Mesendoderm (in vitro differentiated cells): ENCODE measurements at regions not wholly inside any gene's neighbourhood (a gene's known extent, or its start where the extent isn't known, plus 50 kb on each side); places are given as distances from the start of the nearest gene placed in this dataset.
"Not testable (repeated sequence)": the region's sequence is repeated elsewhere in the genome, so short reads cannot be mapped to it uniquely, and the experiment has no call there.

ENCODE experiments used
- DNase-seq: peaks from one replicate; pipeline ENCODE4 v3.0.0; 2013
- H2AK5ac ChIP-seq: 2 replicates; pipeline ENCODE4 v1.6.1; 2013; ENCODE audit warnings: low read length, inconsistent platforms
- H2BK120ac ChIP-seq: 2 replicates; pipeline ENCODE4 v1.6.1; 2013; ENCODE audit warnings: low read depth, mild to moderate bottlenecking, low read length, moderate library complexity, mixed read lengths
- H2BK15ac ChIP-seq: replicated peaks from 2 replicates; pipeline ENCODE4 v1.6.1; 2013; ENCODE audit warnings: low read depth, mild to moderate bottlenecking, moderate library complexity
- H2BK5ac ChIP-seq: 2 replicates; pipeline ENCODE4 v1.6.1; 2013; ENCODE audit warnings: low read length, inconsistent platforms
- H3K18ac ChIP-seq: 2 replicates; pipeline ENCODE4 v1.6.1; 2013; ENCODE audit warnings: mild to moderate bottlenecking, low read length, mixed read lengths
- H3K23ac ChIP-seq: one replicate; pipeline ENCODE4 v1.6.1; 2013; ENCODE audit warnings: low read length
- H3K27ac ChIP-seq: 2 replicates; pipeline ENCODE4 v1.5.1; 2013; ENCODE audit warnings: low read depth, mild to moderate bottlenecking, inconsistent platforms, low read length, moderate library complexity
- H3K27me3 ChIP-seq: 2 replicates; pipeline ENCODE4 v1.6.1; 2013; ENCODE audit warnings: low read length, control low read depth, mild to moderate bottlenecking, inconsistent platforms; ENCODE audit not compliant: insufficient read depth, poor library complexity
- H3K36me3 ChIP-seq: 2 replicates; pipeline ENCODE4 v1.6.1; 2013; ENCODE audit warnings: low read length, inconsistent platforms; ENCODE audit not compliant: control insufficient read depth, insufficient read depth
- H3K4ac ChIP-seq: one replicate; pipeline ENCODE4 v1.6.1; 2013; ENCODE audit warnings: low read depth, mild to moderate bottlenecking, low read length, moderate library complexity
- H3K4me1 ChIP-seq: 2 replicates; pipeline ENCODE4 v1.6.1; 2013; ENCODE audit warnings: low read depth, low read length, inconsistent platforms; ENCODE audit not compliant: control insufficient read depth
- H3K4me2 ChIP-seq: 2 replicates; pipeline ENCODE4 v1.6.1; 2013; ENCODE audit warnings: low read length
- H3K4me3 ChIP-seq: 2 replicates; pipeline ENCODE4 v1.5.1; 2013; ENCODE audit warnings: mild to moderate bottlenecking, low read length
- H3K56ac ChIP-seq: one replicate; pipeline ENCODE4 v1.6.1; 2013; ENCODE audit warnings: low read length
- H3K79me1 ChIP-seq: 2 replicates; pipeline ENCODE4 v1.6.1; 2013; ENCODE audit warnings: low read length, inconsistent platforms
- H3K79me2 ChIP-seq: 2 replicates; pipeline ENCODE4 v1.6.1; 2013; ENCODE audit warnings: mild to moderate bottlenecking, low read length; ENCODE audit not compliant: control insufficient read depth, insufficient read depth
- H3K9ac ChIP-seq: 2 replicates; pipeline ENCODE4 v1.6.1; 2013; ENCODE audit warnings: low read length, inconsistent platforms
- H4K5ac ChIP-seq: one replicate; pipeline ENCODE4 v1.6.1; 2013; ENCODE audit warnings: low read length
- H4K8ac ChIP-seq: one replicate; pipeline ENCODE4 v1.6.1; 2013; ENCODE audit warnings: low read depth, mild to moderate bottlenecking, control low read depth, low read length, moderate library complexity
- WGBS: extraction: QIAGEN DNeasy Blood & Tissue Kit; methylation state at CpG from one replicate; pipeline ENCODE4 v1.1.7; 2013; ENCODE audit warnings: low lambda C conversion rate, missing lambda C conversion rate; ENCODE audit not compliant: insufficient coverage; ENCODE audit errors: extremely low coverage; 5-methylcytosine and 5-hydroxymethylcytosine counted together

- H3K4me3 ChIP-seq = no peak overlapping the region
- no peak overlapping the region for H2BK5ac ChIP-seq
- H4K8ac ChIP-seq = no peak overlapping the region
- H3K23ac ChIP-seq = no peak overlapping the region
- H4K5ac ChIP-seq = no peak overlapping the region
- H3K4ac ChIP-seq = no peak overlapping the region
- WGBS = no CpG with 5 or more reads among the region's 1 CpG
- H2BK120ac ChIP-seq = no peak overlapping the region
- no peak overlapping the region for H3K18ac ChIP-seq
- no peak for DNase-seq
- no peaks in the 10 kb centered on the region for H3K36me3 ChIP-seq
- H3K9ac ChIP-seq = no peak overlapping the region
- H3K4me1 ChIP-seq = no peaks in the 10 kb centered on the region
- H2BK15ac ChIP-seq = no peak overlapping the region
- no peaks in the 10 kb centered on the region for H3K27me3 ChIP-seq
- no peak overlapping the region for H3K4me2 ChIP-seq
- no peak overlapping the region for H3K27ac ChIP-seq
- H3K79me1 ChIP-seq = no peaks in the 10 kb centered on the region
- H2AK5ac ChIP-seq = no peak overlapping the region
- H3K79me2 ChIP-seq = no peaks in the 10 kb centered on the region
- no peak overlapping the region for H3K56ac ChIP-seq
These were observed 155.7 kb downstream of the SEC23A start for GRCh38 chr14:38947343-38947742.

GRCh38 chr14:38944691-38945090, 158.3 kb downstream of the SEC23A start:
- WGBS = no CpG with 5 or more reads among the region's 3 CpGs
- no peaks in the 10 kb centered on the region for H3K27me3 ChIP-seq
- H3K4me1 ChIP-seq = no peaks in the 10 kb centered on the region
- H2BK120ac ChIP-seq = no peak overlapping the region
- no peak overlapping the region for H4K8ac ChIP-seq
- no peak overlapping the region for H4K5ac ChIP-seq
- H2AK5ac ChIP-seq = no peak overlapping the region
- H3K36me3 ChIP-seq = no peaks in the 10 kb centered on the region
- no peak overlapping the region for H3K4ac ChIP-seq
- no peak overlapping the region for H3K56ac ChIP-seq
- H3K4me3 ChIP-seq = no peak overlapping the region
- H3K27ac ChIP-seq = no peak overlapping the region
- no peak overlapping the region for H3K4me2 ChIP-seq
- no peak for DNase-seq
- no peaks in the 10 kb centered on the region for H3K79me1 ChIP-seq
- H3K23ac ChIP-seq = no peak overlapping the region
- no peaks in the 10 kb centered on the region for H3K79me2 ChIP-seq
- no peak overlapping the region for H2BK15ac ChIP-seq
- H2BK5ac ChIP-seq = no peak overlapping the region
- H3K18ac ChIP-seq = no peak overlapping the region
- H3K9ac ChIP-seq = no peak overlapping the region

- DNase-seq = peak; percentile 14
- no peak overlapping the region for H2BK120ac ChIP-seq
These were observed 161.5 kb downstream of the SEC23A start for GRCh38 chr14:38941488-38941887.

GRCh38 chr14:38932653-38933000, 170.4 kb downstream of the SEC23A start:
- not testable (repeated sequence) for H3K4me2 ChIP-seq, H3K9ac ChIP-seq, H3K4me1 ChIP-seq, H2AK5ac ChIP-seq, H4K8ac ChIP-seq, H3K27ac ChIP-seq, H2BK120ac ChIP-seq, H3K23ac ChIP-seq, H2BK15ac ChIP-seq, H3K79me1 ChIP-seq, H3K4me3 ChIP-seq, H3K27me3 ChIP-seq, H2BK5ac ChIP-seq, DNase-seq, H3K18ac ChIP-seq, H3K4ac ChIP-seq, H3K79me2 ChIP-seq, H4K5ac ChIP-seq, H3K36me3 ChIP-seq
- WGBS = no CpG with 5 or more reads among the region's 3 CpGs
- peak overlapping the region; percentile 37 for H3K56ac ChIP-seq

More at GRCh38 chr14:38941488-38941887, 161.5 kb downstream of the SEC23A start:
- no CpG with 5 or more reads among the region's 4 CpGs for WGBS
- Histone ChIP-seq H3K9ac (no peak overlapping the region), H3K36me3 (no peaks in the 10 kb centered on the region), H3K4ac (no peak overlapping the region), H3K56ac (no peak overlapping the region), H3K18ac (no peak overlapping the region), H3K23ac (no peak overlapping the region), H2BK5ac (no peak overlapping the region), H2AK5ac (no peak overlapping the region), H2BK15ac (no peak overlapping the region), H3K4me2 (no peak overlapping the region), H3K27me3 (no peaks in the 10 kb centered on the region), H3K4me3 (no peak overlapping the region), H4K5ac (no peak overlapping the region), H3K79me2 (no peaks in the 10 kb centered on the region), H3K4me1 (no peaks in the 10 kb centered on the region), H4K8ac (no peak overlapping the region), H3K27ac (no peak overlapping the region), H3K79me1 (no peaks in the 10 kb centered on the region)

- Histone ChIP-seq H3K18ac (peak overlapping the region; percentile 56), H3K56ac (peak overlapping the region; percentile 9), H2BK120ac (no peak overlapping the region), H3K27me3 (no peaks in the 10 kb centered on the region), H3K4me1 (peaks cover 1% of the 10 kb centered on the region), H2BK5ac (no peak overlapping the region), H3K27ac (no peak overlapping the region), H3K36me3 (no peaks in the 10 kb centered on the region), H3K4me3 (no peak overlapping the region), H3K4ac (no peak overlapping the region), H4K8ac (no peak overlapping the region), H3K79me1 (no peaks in the 10 kb centered on the region), H3K4me2 (no peak overlapping the region), H3K23ac (no peak overlapping the region), H2AK5ac (no peak overlapping the region), H3K79me2 (no peaks in the 10 kb centered on the region), H3K9ac (no peak overlapping the region), H2BK15ac (no peak overlapping the region), H4K5ac (no peak overlapping the region)
- WGBS = no CpG with 5 or more reads among the region's 11 CpGs
- DNase-seq = peak; percentile 65
These were observed 170.9 kb downstream of the SEC23A start for GRCh38 chr14:38931969-38932652.

- H3K9ac ChIP-seq = no peak overlapping the region
- no peaks in the 10 kb centered on the region for H3K79me2 ChIP-seq
- no peaks in the 10 kb centered on the region for H3K27me3 ChIP-seq
- no peak overlapping the region for H3K23ac ChIP-seq
- H3K4me1 ChIP-seq = peaks cover 1% of the 10 kb centered on the region
- WGBS = no CpG with 5 or more reads among the region's 1 CpG
- no peak overlapping the region for H3K27ac ChIP-seq
- no peak overlapping the region for H3K4me3 ChIP-seq
- no peak overlapping the region for H2AK5ac ChIP-seq
- no peak overlapping the region for H3K56ac ChIP-seq
- no peak overlapping the region for H3K4ac ChIP-seq
- H4K5ac ChIP-seq = no peak overlapping the region
- H3K18ac ChIP-seq = no peak overlapping the region
- H2BK15ac ChIP-seq = no peak overlapping the region
- H3K4me2 ChIP-seq = no peak overlapping the region
- H2BK5ac ChIP-seq = no peak overlapping the region
- no peak for DNase-seq
- H2BK120ac ChIP-seq = no peak overlapping the region
- H3K79me1 ChIP-seq = no peaks in the 10 kb centered on the region
- no peaks in the 10 kb centered on the region for H3K36me3 ChIP-seq
- no peak overlapping the region for H4K8ac ChIP-seq
These were observed 172.1 kb downstream of the SEC23A start for GRCh38 chr14:38930898-38931297.
